A673 (cell line): ENCODE measurements at regions not wholly inside any gene's neighbourhood (a gene's known extent, or its start where the extent isn't known, plus 50 kb on each side); places are given as distances from the start of the nearest gene placed in this dataset.

Experiments
- EZH2 ChIP-seq: fragments of 200-600 bp; sonication (generic); IDR thresholded peaks from 2 replicates; pipeline ENCODE4 v1.6.1; 2017; ENCODE audit warnings: borderline replicate concordance, low read depth, mild to moderate bottlenecking, mixed read lengths, antibody characterized with exemption, low read length; ENCODE audit not compliant: poor library complexity, severe bottlenecking
- TF ChIP-seq, protein P1 (sequence below): fragments of 300-800, 200-600 bp; sonication (generic); conservative IDR thresholded peaks from 2 replicates; pipeline ENCODE4 v1.5.1; 2017; ENCODE audit warnings: low read depth, mild to moderate bottlenecking, antibody characterized with exemption, low read length, moderate library complexity, mixed read lengths

DNA sequence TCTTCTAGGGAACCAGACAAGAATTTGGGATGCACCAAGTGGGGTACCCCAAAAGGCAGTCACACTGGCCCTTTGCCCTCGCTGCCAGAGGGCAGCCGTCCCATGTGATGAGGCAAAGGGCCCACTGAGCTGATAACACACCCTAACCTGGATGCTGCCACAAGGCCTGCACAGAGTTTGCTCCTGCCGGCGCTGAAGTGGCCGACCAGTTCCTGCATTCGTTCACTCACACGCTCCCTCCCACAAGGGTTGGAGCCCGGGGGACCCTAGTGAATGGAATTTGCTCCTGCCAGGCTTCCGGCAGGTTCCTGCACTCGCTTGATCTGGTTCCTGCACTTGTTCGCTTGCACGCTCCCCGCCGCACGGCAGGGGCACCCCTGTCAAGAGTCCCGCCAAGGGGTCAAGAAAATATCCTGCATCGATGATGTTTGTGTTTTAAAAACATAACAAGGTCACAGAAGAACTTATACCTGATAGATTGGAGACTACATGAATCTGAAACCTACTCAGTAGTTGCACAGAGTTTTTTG, 296.4 kb upstream of the VCX start:
- TF ChIP-seq, protein P1, sequence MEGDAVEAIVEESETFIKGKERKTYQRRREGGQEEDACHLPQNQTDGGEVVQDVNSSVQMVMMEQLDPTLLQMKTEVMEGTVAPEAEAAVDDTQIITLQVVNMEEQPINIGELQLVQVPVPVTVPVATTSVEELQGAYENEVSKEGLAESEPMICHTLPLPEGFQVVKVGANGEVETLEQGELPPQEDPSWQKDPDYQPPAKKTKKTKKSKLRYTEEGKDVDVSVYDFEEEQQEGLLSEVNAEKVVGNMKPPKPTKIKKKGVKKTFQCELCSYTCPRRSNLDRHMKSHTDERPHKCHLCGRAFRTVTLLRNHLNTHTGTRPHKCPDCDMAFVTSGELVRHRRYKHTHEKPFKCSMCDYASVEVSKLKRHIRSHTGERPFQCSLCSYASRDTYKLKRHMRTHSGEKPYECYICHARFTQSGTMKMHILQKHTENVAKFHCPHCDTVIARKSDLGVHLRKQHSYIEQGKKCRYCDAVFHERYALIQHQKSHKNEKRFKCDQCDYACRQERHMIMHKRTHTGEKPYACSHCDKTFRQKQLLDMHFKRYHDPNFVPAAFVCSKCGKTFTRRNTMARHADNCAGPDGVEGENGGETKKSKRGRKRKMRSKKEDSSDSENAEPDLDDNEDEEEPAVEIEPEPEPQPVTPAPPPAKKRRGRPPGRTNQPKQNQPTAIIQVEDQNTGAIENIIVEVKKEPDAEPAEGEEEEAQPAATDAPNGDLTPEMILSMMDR, result no peak
- TF ChIP-seq EZH2, result no peak
